DMS153 treated with DMSO at 0.1 percent for 48 hours (cell line): ENCODE measurements at regions not wholly inside any gene's neighbourhood (a gene's known extent, or its start where the extent isn't known, plus 50 kb on each side); places are given as distances from the start of the nearest gene placed in this dataset.

Experiments
- DNase-seq: peaks from one replicate; lab custom pipeline; 2025; ENCODE audit not compliant: unreplicated experiment; lab: John Stamatoyannopoulos, UW

GRCh38 chr2:103010751-103011150, 248.9 kb downstream of the TMEM182 start:
- no peak for DNase-seq

- no peak for DNase-seq
These were observed 250.8 kb downstream of the TMEM182 start for GRCh38 chr2:103012590-103012989.

GRCh38 chr2:103025056-103025455, 263.2 kb downstream of the TMEM182 start:
- no peak for DNase-seq

- no peak for DNase-seq
These were observed 266.4 kb downstream of the TMEM182 start for GRCh38 chr2:103028181-103028580.
